ENCODE measurements at regions not wholly inside any gene's neighbourhood (a gene's known extent, or its start where the extent isn't known, plus 50 kb on each side); places are given as distances from the start of the nearest gene placed in this dataset.
A peak's percentile ranks its signal among the peaks of the same experiment; 100 is the strongest.

GRCh38 chr5:167918813-167919483 is 372.5 kb upstream of the WWC1 start:
- intact Hi-C loops (cut with micrococcal nuclease) = no loop called here
- Mint-ChIP-seq H3K4me3 (ENCODE audit: unreplicated experiment) (no peak overlapping the region), H3K4me1 (ENCODE audit: insufficient read depth, unreplicated experiment) (no peaks in the 10 kb centered on the region), H3K27me3 (ENCODE audit: insufficient read depth, unreplicated experiment) (no peaks in the 10 kb centered on the region), H3K36me3 (ENCODE audit: insufficient read depth, unreplicated experiment) (no peaks in the 10 kb centered on the region), H3K27ac (ENCODE audit: low read depth, unreplicated experiment) (no peak overlapping the region), H3K9me3 (ENCODE audit: unreplicated experiment) (peaks cover 7% of the 10 kb centered on the region)
- no peak for DNase-seq (ENCODE audit: unreplicated experiment)
- no peak for TF ChIP-seq CTCF (IDR thresholded peaks at IDR 0.05; ENCODE audit: unreplicated experiment)
- ChIA-PET POLR2A (interaction anchor here (0.6 kb wide), 1 partner anchor 14 kb away, joined by 4 read pairs; no protein-coding TSS in a partner anchor), CTCF (interaction anchor here (0.8 kb wide), 1 partner anchor 208 kb away, joined by 5 read pairs; no protein-coding TSS in a partner anchor)
- BruUV-seq (replicated peaks) = no TSS peak

- Mint-ChIP-seq H3K27me3 (ENCODE audit: insufficient read depth, unreplicated experiment) (no peaks in the 10 kb centered on the region), H3K9me3 (ENCODE audit: unreplicated experiment) (no peaks in the 10 kb centered on the region), H3K4me1 (ENCODE audit: insufficient read depth, unreplicated experiment) (no peaks in the 10 kb centered on the region), H3K4me3 (ENCODE audit: unreplicated experiment) (no peak overlapping the region), H3K27ac (ENCODE audit: low read depth, unreplicated experiment) (no peak overlapping the region), H3K36me3 (ENCODE audit: insufficient read depth, unreplicated experiment) (no peaks in the 10 kb centered on the region)
- ChIA-PET CTCF (interaction anchor here (0.6 to 1.0 kb wide), 3 partner anchors 28 to 218 kb away, joined by 4 to 5 read pairs (median 5); no protein-coding TSS in a partner anchor), POLR2A (no interaction called here)
- TF ChIP-seq CTCF (IDR thresholded peaks at IDR 0.05; ENCODE audit: unreplicated experiment) = no peak
- intact Hi-C loops (cut with micrococcal nuclease) = no loop called here
- DNase-seq (ENCODE audit: unreplicated experiment) = peak; percentile 30
- BruUV-seq (replicated peaks) = no TSS peak
These were observed 370.9 kb upstream of the WWC1 start for GRCh38 chr5:167920589-167920988.

- Mint-ChIP-seq H3K36me3 (ENCODE audit: insufficient read depth, unreplicated experiment) (no peaks in the 10 kb centered on the region), H3K27ac (ENCODE audit: low read depth, unreplicated experiment) (no peak overlapping the region), H3K4me3 (ENCODE audit: unreplicated experiment) (no peak overlapping the region), H3K9me3 (ENCODE audit: unreplicated experiment) (no peaks in the 10 kb centered on the region), H3K27me3 (ENCODE audit: insufficient read depth, unreplicated experiment) (no peaks in the 10 kb centered on the region), H3K4me1 (ENCODE audit: insufficient read depth, unreplicated experiment) (no peaks in the 10 kb centered on the region)
- intact Hi-C loops (cut with micrococcal nuclease) = no loop called here
- BruUV-seq (replicated peaks) = no TSS peak
- CTCF ChIA-PET = interaction anchor here (0.5 to 0.7 kb wide), 2 partner anchors 74 to 180 kb away, joined by 3 read pairs; no protein-coding TSS in a partner anchor
- TF ChIP-seq CTCF (IDR thresholded peaks at IDR 0.05; ENCODE audit: unreplicated experiment) = no peak
- DNase-seq (ENCODE audit: unreplicated experiment) = no peak
- POLR2A ChIA-PET = no interaction called here
These were observed 369.6 kb upstream of the WWC1 start for GRCh38 chr5:167921796-167922195.

GRCh38 chr5:167923396-167923795 is 368.0 kb upstream of the WWC1 start:
- H3K9me3 Mint-ChIP-seq (ENCODE audit: unreplicated experiment) = no peaks in the 10 kb centered on the region
- ChIA-PET POLR2A (no interaction called here), CTCF (interaction anchor here (1.7 kb wide), 1 partner anchor 10 kb away, joined by 4 read pairs; no protein-coding TSS in a partner anchor)
- TF ChIP-seq CTCF (IDR thresholded peaks at IDR 0.05; ENCODE audit: unreplicated experiment) = no peak
- intact Hi-C loops (cut with micrococcal nuclease) = no loop called here
- no peak for DNase-seq (ENCODE audit: unreplicated experiment)
- H3K27me3 Mint-ChIP-seq (ENCODE audit: insufficient read depth, unreplicated experiment) = no peaks in the 10 kb centered on the region
- H3K36me3 Mint-ChIP-seq (ENCODE audit: insufficient read depth, unreplicated experiment) = no peaks in the 10 kb centered on the region
- no peaks in the 10 kb centered on the region for H3K4me1 Mint-ChIP-seq (ENCODE audit: insufficient read depth, unreplicated experiment)
- no TSS peak for BruUV-seq (replicated peaks)
- H3K27ac Mint-ChIP-seq (ENCODE audit: low read depth, unreplicated experiment) = no peak overlapping the region
- no peak overlapping the region for H3K4me3 Mint-ChIP-seq (ENCODE audit: unreplicated experiment)

All from MCF 10A (cell line).